Smooth muscle cell (in vitro differentiated cells): ENCODE measurements at regions not wholly inside any gene's neighbourhood (a gene's known extent, or its start where the extent isn't known, plus 50 kb on each side); places are given as distances from the start of the nearest gene placed in this dataset.

Source experiments
- DNase-seq: peaks from one replicate; lab custom pipeline; 2025; ENCODE audit not compliant: unreplicated experiment; lab: John Stamatoyannopoulos, UW
- H2AFZ ChIP-seq: fragments of 200-600 bp; sonication (generic); 2 replicates; pipeline ENCODE4 v1.6.0; 2016; ENCODE audit warnings: antibody characterized with exemption, low read depth, mild to moderate bottlenecking
- H3F3A ChIP-seq: fragments of 200-600 bp; sonication (generic); 2 replicates; pipeline ENCODE4 v1.6.0; 2017; ENCODE audit warnings: antibody characterized with exemption, low read depth
- H3K27ac ChIP-seq: fragments of 200-600 bp; sonication (generic); 2 replicates; pipeline ENCODE4 v1.5.1; 2016; ENCODE audit warnings: low read depth, mild to moderate bottlenecking
- H3K27me3 ChIP-seq: fragments of 200-600 bp; sonication (generic); 2 replicates; pipeline ENCODE4 v1.6.1; 2016; ENCODE audit warnings: low read depth, mild to moderate bottlenecking
- H3K36me3 ChIP-seq: fragments of 200-600 bp; sonication (generic); 2 replicates; pipeline ENCODE4 v1.5.1; 2016; ENCODE audit warnings: low read depth
- H3K4me1 ChIP-seq: fragments of 200-600 bp; sonication (generic); 2 replicates; pipeline ENCODE4 v1.5.1; 2016; ENCODE audit warnings: low read depth
- H3K4me2 ChIP-seq: fragments of 200-600 bp; sonication (generic); 2 replicates; pipeline ENCODE4 v1.6.0; 2016; ENCODE audit warnings: mild to moderate bottlenecking
- H3K4me3 ChIP-seq: fragments of 200-600 bp; sonication (generic); 2 replicates; pipeline ENCODE4 v1.5.1; 2016; ENCODE audit warnings: mild to moderate bottlenecking
- H3K79me2 ChIP-seq: fragments of 200-600 bp; sonication (generic); 2 replicates; pipeline ENCODE4 v1.6.0; 2016; ENCODE audit warnings: low read depth, mild to moderate bottlenecking
- H3K9ac ChIP-seq: fragments of 200-600 bp; sonication (generic); 2 replicates; pipeline ENCODE4 v1.6.0; 2016; ENCODE audit warnings: low read depth
- H3K9me3 ChIP-seq: fragments of 200-600 bp; sonication (generic); replicated peaks from 2 replicates; pipeline ENCODE4 v1.5.1; 2016; ENCODE audit warnings: low read depth
- H4K20me1 ChIP-seq: fragments of 200-600 bp; sonication (generic); 2 replicates; pipeline ENCODE4 v1.6.0; 2016; ENCODE audit warnings: low read depth
- WGBS: methylation state at CpG from one replicate; pipeline ENCODE4 v1.1.7; 2016; ENCODE audit warnings: low lambda C conversion rate; 5-methylcytosine and 5-hydroxymethylcytosine counted together
- TF ChIP-seq, protein P1 (sequence below): fragments of 200-600 bp; sonication (generic); IDR thresholded peaks from 2 replicates; pipeline ENCODE4 v1.5.1; 2017; ENCODE audit warnings: borderline replicate concordance, mild to moderate bottlenecking, antibody characterized with exemption; ENCODE audit not compliant: insufficient read depth, poor library complexity, severe bottlenecking

- no peaks in the 10 kb centered on the region for H3K4me1 ChIP-seq
- WGBS, result 95% methylated on average over 3 of the region's 3 CpGs
- H3K9ac ChIP-seq, result no peak overlapping the region
- H3F3A ChIP-seq, result no peaks in the 10 kb centered on the region
- no peak for DNase-seq
- H4K20me1 ChIP-seq, result no peaks in the 10 kb centered on the region
- H3K9me3 ChIP-seq, result no peaks in the 10 kb centered on the region
- H2AFZ ChIP-seq, result no peak overlapping the region
- no peaks in the 10 kb centered on the region for H3K36me3 ChIP-seq
- no peak overlapping the region for H3K4me3 ChIP-seq
- H3K27ac ChIP-seq, result no peak overlapping the region
- no peak overlapping the region for H3K4me2 ChIP-seq
- H3K27me3 ChIP-seq, result no peaks in the 10 kb centered on the region
- H3K79me2 ChIP-seq, result no peaks in the 10 kb centered on the region
- TF ChIP-seq, protein P1, sequence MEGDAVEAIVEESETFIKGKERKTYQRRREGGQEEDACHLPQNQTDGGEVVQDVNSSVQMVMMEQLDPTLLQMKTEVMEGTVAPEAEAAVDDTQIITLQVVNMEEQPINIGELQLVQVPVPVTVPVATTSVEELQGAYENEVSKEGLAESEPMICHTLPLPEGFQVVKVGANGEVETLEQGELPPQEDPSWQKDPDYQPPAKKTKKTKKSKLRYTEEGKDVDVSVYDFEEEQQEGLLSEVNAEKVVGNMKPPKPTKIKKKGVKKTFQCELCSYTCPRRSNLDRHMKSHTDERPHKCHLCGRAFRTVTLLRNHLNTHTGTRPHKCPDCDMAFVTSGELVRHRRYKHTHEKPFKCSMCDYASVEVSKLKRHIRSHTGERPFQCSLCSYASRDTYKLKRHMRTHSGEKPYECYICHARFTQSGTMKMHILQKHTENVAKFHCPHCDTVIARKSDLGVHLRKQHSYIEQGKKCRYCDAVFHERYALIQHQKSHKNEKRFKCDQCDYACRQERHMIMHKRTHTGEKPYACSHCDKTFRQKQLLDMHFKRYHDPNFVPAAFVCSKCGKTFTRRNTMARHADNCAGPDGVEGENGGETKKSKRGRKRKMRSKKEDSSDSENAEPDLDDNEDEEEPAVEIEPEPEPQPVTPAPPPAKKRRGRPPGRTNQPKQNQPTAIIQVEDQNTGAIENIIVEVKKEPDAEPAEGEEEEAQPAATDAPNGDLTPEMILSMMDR, result no peak
These were observed 186.8 kb upstream of the RGS18 start for GRCh38 chr1:191971447-191971846.

DNA sequence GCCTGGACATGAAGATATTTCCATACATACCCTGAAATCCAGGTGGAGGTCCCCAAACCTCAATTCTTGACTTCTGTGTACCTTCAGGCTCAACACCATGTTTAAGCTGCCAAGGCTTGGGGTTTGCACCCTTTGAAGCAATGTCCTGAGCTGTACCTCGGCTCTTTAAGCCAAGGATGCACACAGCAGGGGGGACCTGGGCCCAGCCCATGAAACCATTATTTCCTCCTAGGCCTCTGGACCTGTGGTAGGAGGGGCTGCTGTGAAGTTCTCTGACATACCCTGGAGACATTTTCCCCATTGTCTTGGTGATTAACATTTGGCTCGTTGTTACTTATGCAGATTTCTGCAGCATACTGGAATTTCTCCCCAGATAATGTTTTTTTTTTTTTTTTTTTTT is 184.3 kb upstream of the RGS18 start:
- Histone ChIP-seq H3K9ac (no peak overlapping the region), H4K20me1 (no peaks in the 10 kb centered on the region), H3K4me1 (no peaks in the 10 kb centered on the region), H3K4me3 (no peak overlapping the region), H3K36me3 (no peaks in the 10 kb centered on the region), H3F3A (no peaks in the 10 kb centered on the region), H3K9me3 (no peaks in the 10 kb centered on the region), H3K27me3 (no peaks in the 10 kb centered on the region), H3K27ac (no peak overlapping the region), H3K79me2 (no peaks in the 10 kb centered on the region), H2AFZ (no peak overlapping the region), H3K4me2 (no peak overlapping the region)
- WGBS, result 74% methylated on average over 2 of the region's 2 CpGs
- TF ChIP-seq, protein P1, result no peak
- DNase-seq, result no peak

GRCh38 chr1:191977874-191978506 is 180.3 kb upstream of the RGS18 start:
- no peak overlapping the region for H3K27ac ChIP-seq
- no peaks in the 10 kb centered on the region for H4K20me1 ChIP-seq
- no peak overlapping the region for H3K4me3 ChIP-seq
- H3K9me3 ChIP-seq, result no peaks in the 10 kb centered on the region
- H3K4me2 ChIP-seq, result no peak overlapping the region
- 93% methylated on average over 1 of the region's 1 CpG for WGBS
- H3K27me3 ChIP-seq, result no peaks in the 10 kb centered on the region
- H3F3A ChIP-seq, result no peaks in the 10 kb centered on the region
- TF ChIP-seq, protein P1, result no peak
- H3K79me2 ChIP-seq, result no peaks in the 10 kb centered on the region
- no peaks in the 10 kb centered on the region for H3K4me1 ChIP-seq
- H3K9ac ChIP-seq, result no peak overlapping the region
- no peaks in the 10 kb centered on the region for H3K36me3 ChIP-seq
- no peak for DNase-seq
- H2AFZ ChIP-seq, result no peak overlapping the region

- Histone ChIP-seq H4K20me1 (no peaks in the 10 kb centered on the region), H3K9me3 (no peaks in the 10 kb centered on the region), H3K36me3 (no peaks in the 10 kb centered on the region), H2AFZ (no peak overlapping the region), H3K27me3 (no peaks in the 10 kb centered on the region), H3K4me3 (no peak overlapping the region), H3K79me2 (no peaks in the 10 kb centered on the region), H3K4me2 (no peak overlapping the region), H3K4me1 (no peaks in the 10 kb centered on the region), H3F3A (no peaks in the 10 kb centered on the region), H3K9ac (no peak overlapping the region), H3K27ac (no peak overlapping the region)
- DNase-seq, result no peak
- TF ChIP-seq, protein P1, result no peak
- 95% methylated on average over 6 of the region's 6 CpGs for WGBS
These were observed 173.4 kb upstream of the RGS18 start for GRCh38 chr1:191984856-191985255.
